Keratinocyte (primary cell): ENCODE measurements at regions not wholly inside any gene's neighbourhood (a gene's known extent, or its start where the extent isn't known, plus 50 kb on each side); places are given as distances from the start of the nearest gene placed in this dataset.
A peak's percentile ranks its signal among the peaks of the same experiment; 100 is the strongest.

Experiments used
- DNase-seq: peaks from one replicate; pipeline ENCODE4 v3.0.0-alpha.2; 2011; ENCODE audit warnings: low read depth, missing footprints, low spot score
- FAIRE-seq: peaks from 2 replicates; lab custom pipeline; 2011; peaks lifted over from hg19 to GRCh38; lab: Jason Lieb, UNC
- H2AFZ ChIP-seq: 2 replicates; pipeline ENCODE4 v1.6.0; 2012; ENCODE audit warnings: low read length, control low read depth, inconsistent platforms; ENCODE audit not compliant: control insufficient read depth
- H3K27ac ChIP-seq: 2 replicates; pipeline ENCODE4 v1.5.1; 2011; ENCODE audit warnings: low read length; ENCODE audit not compliant: control insufficient read depth, insufficient read depth
- H3K27me3 ChIP-seq: 3 replicates; pipeline ENCODE4 v1.6.0; 2011; ENCODE audit warnings: low read length; ENCODE audit not compliant: control insufficient read depth, insufficient read depth; ENCODE audit errors: extremely low read depth
- H3K36me3 ChIP-seq, 2 experiments: 2 replicates in 1 of 2; 3 replicates in 1 of 2; pipeline ENCODE4 v1.5.1; 2011; ENCODE audit warnings: low read length in 2 of 2, mild to moderate bottlenecking in 1 of 2; ENCODE audit not compliant: control insufficient read depth in 2 of 2, insufficient read depth in 2 of 2; ENCODE audit errors: extremely low read depth in 1 of 2
- H3K4me1 ChIP-seq: 3 replicates; pipeline ENCODE4 v1.5.1; 2011; ENCODE audit warnings: low read length; ENCODE audit not compliant: control insufficient read depth, insufficient read depth; ENCODE audit errors: extremely low read depth
- H3K4me2 ChIP-seq: 3 replicates; pipeline ENCODE4 v1.6.0; 2011; ENCODE audit warnings: low read depth, low read length; ENCODE audit not compliant: control insufficient read depth, insufficient read depth; ENCODE audit errors: extremely low read depth
- H3K4me3 ChIP-seq, 3 experiments: fragments of 200-600 bp in 1 of 3; sonication (generic) in 1 of 3; 2 replicates in 2 of 3; 3 replicates in 1 of 3; pipeline ENCODE4 v1.5.1; 2011 to 2016; ENCODE audit warnings: low read length in 3 of 3, mild to moderate bottlenecking in 3 of 3, control low read depth in 2 of 3, inconsistent platforms in 1 of 3, low read depth in 1 of 3, mixed read lengths in 1 of 3, mixed run types in 1 of 3, moderate library complexity in 1 of 3; ENCODE audit not compliant: control insufficient read depth in 2 of 3, insufficient read depth in 2 of 3; ENCODE audit errors: extremely low read depth in 1 of 3
- H3K79me2 ChIP-seq: 2 replicates; pipeline ENCODE4 v1.6.0; 2012; ENCODE audit warnings: low read length; ENCODE audit not compliant: control insufficient read depth, insufficient read depth
- H3K9ac ChIP-seq: 3 replicates; pipeline ENCODE4 v1.6.0; 2011; ENCODE audit warnings: low read length; ENCODE audit not compliant: control insufficient read depth, insufficient read depth; ENCODE audit errors: extremely low read depth
- H3K9me1 ChIP-seq: 3 replicates; pipeline ENCODE4 v1.6.0; 2011; ENCODE audit warnings: low read length; ENCODE audit not compliant: control insufficient read depth, insufficient read depth; ENCODE audit errors: extremely low read depth
- H3K9me3 ChIP-seq: 2 replicates; pipeline ENCODE4 v1.5.1; 2012; ENCODE audit warnings: low read depth, low read length; ENCODE audit not compliant: control insufficient read depth
- H4K20me1 ChIP-seq: 3 replicates; pipeline ENCODE4 v1.6.0; 2011; ENCODE audit warnings: low read length; ENCODE audit not compliant: control insufficient read depth, insufficient read depth; ENCODE audit errors: extremely low read depth
- EZH2 ChIP-seq: IDR thresholded peaks from one replicate; pipeline ENCODE4 v1.6.1; 2012; ENCODE audit warnings: inconsistent platforms, mild to moderate bottlenecking, low read length, moderate library complexity
- dilution Hi-C: fragments of 300-500 bp; cut with MboI; formaldehyde crosslinking; loops from one replicate; pipeline ENCODE4 v1.7.0; 2020; ENCODE audit warnings: low sequenced_read_pairs; ENCODE audit not compliant: extremely low pct_ligation_motif_present
- TF ChIP-seq, protein P1 (sequence below), 3 experiments: IDR thresholded peaks in 1 of 3; conservative IDR thresholded peaks in 1 of 3; optimal IDR thresholded peaks in 1 of 3; 2 replicates in 2 of 3; 3 replicates in 1 of 3; pipeline versions ENCODE3 to v1.5.1; 2011; ENCODE audit warnings: low read length in 3 of 3, mild to moderate bottlenecking in 3 of 3, moderate library complexity in 2 of 3, control low read depth in 1 of 3, inconsistent platforms in 1 of 3; ENCODE audit not compliant: insufficient read depth in 2 of 3; ENCODE audit errors: extremely low read depth in 1 of 3

- Histone ChIP-seq H3K4me2 (no peak overlapping the region), H3K9ac (no peak overlapping the region), H3K36me3 (no peaks in the 10 kb centered on the region), H3K4me1 (no peaks in the 10 kb centered on the region), H3K27ac (no peak overlapping the region), H2AFZ (no peak overlapping the region), H3K79me2 (no peaks in the 10 kb centered on the region), H3K27me3 (peaks cover 8% of the 10 kb centered on the region), H3K9me3 (no peaks in the 10 kb centered on the region), H3K4me3 (no peak overlapping the region), H3K9me1 (no peaks in the 10 kb centered on the region), H4K20me1 (no peaks in the 10 kb centered on the region)
- dilution Hi-C loops, result no loop called here
- DNase-seq (no peak), FAIRE-seq (no peak)
- TF ChIP-seq, protein P1, sequence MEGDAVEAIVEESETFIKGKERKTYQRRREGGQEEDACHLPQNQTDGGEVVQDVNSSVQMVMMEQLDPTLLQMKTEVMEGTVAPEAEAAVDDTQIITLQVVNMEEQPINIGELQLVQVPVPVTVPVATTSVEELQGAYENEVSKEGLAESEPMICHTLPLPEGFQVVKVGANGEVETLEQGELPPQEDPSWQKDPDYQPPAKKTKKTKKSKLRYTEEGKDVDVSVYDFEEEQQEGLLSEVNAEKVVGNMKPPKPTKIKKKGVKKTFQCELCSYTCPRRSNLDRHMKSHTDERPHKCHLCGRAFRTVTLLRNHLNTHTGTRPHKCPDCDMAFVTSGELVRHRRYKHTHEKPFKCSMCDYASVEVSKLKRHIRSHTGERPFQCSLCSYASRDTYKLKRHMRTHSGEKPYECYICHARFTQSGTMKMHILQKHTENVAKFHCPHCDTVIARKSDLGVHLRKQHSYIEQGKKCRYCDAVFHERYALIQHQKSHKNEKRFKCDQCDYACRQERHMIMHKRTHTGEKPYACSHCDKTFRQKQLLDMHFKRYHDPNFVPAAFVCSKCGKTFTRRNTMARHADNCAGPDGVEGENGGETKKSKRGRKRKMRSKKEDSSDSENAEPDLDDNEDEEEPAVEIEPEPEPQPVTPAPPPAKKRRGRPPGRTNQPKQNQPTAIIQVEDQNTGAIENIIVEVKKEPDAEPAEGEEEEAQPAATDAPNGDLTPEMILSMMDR (optimal IDR thresholded peaks at IDR 0.05 in 1 of 3, IDR thresholded peaks at IDR 0.05 in 1 of 3, conservative IDR thresholded peaks at IDR 0.05 in 1 of 3; ENCODE audit: extremely low read depth in 1 of 3, insufficient read depth in 2 of 3, low read length in 3 of 3), result peak in 1 of 3 experiments; percentile 53
- TF ChIP-seq EZH2, result no peak
Measured at GRCh38 chr9:38334234-38334633, 58.3 kb upstream of the ALDH1B1 start.

- Histone ChIP-seq H4K20me1 (no peaks in the 10 kb centered on the region), H3K79me2 (no peaks in the 10 kb centered on the region), H3K27ac (no peak overlapping the region), H3K9ac (no peak overlapping the region), H3K36me3 (no peaks in the 10 kb centered on the region), H3K4me3 (no peak overlapping the region), H3K27me3 (peaks cover 13% of the 10 kb centered on the region), H3K9me3 (no peaks in the 10 kb centered on the region), H3K4me2 (no peak overlapping the region), H3K4me1 (no peaks in the 10 kb centered on the region), H2AFZ (no peak overlapping the region), H3K9me1 (no peaks in the 10 kb centered on the region)
- FAIRE-seq, result no peak
- dilution Hi-C loops, result no loop called here
- DNase-seq, result no peak
- TF ChIP-seq, protein P1 (optimal IDR thresholded peaks at IDR 0.05 in 1 of 3, IDR thresholded peaks at IDR 0.05 in 1 of 3, conservative IDR thresholded peaks at IDR 0.05 in 1 of 3; ENCODE audit: extremely low read depth in 1 of 3, insufficient read depth in 2 of 3, low read length in 3 of 3), result no peak
- TF ChIP-seq EZH2, result no peak
Measured at GRCh38 chr9:38333047-38333446, 59.5 kb upstream of the ALDH1B1 start.
